Activated CD8-positive, alpha-beta T cell treated with anti-CD3 and anti-CD28 coated beads, Interleukin-2, amount 10 ng/mL, durations not matched to agents 7 days and 5 days (primary cell): ENCODE measurements at regions not wholly inside any gene's neighbourhood (a gene's known extent, or its start where the extent isn't known, plus 50 kb on each side); places are given as distances from the start of the nearest gene placed in this dataset.

Source experiments
- ATAC-seq: fragments of 150-1000 bp; cut with Tn5 transposase; one replicate; pipeline ENCODE4 v1.10.0; 2021; ENCODE audit warnings: moderate library complexity
- CTCF ChIA-PET: fragments of 350-600 bp; sonication (Branson Sonifier 250); formaldehyde crosslinking; loops from one replicate; lab custom pipeline; 2021; ENCODE audit warnings: antibody characterized with exemption; lab: Charles Lee
- POLR2A ChIA-PET: fragments of 350-600 bp; sonication (Branson Sonifier 250); formaldehyde crosslinking; loops from one replicate; lab custom pipeline; 2021; ENCODE audit warnings: antibody characterized with exemption; lab: Charles Lee
- DNase-seq: peaks from one replicate; pipeline ENCODE4 v3.0.0-alpha.2; 2020
- H3K27ac Mint-ChIP-seq: one replicate; pipeline ENCODE4 v1.8.0; 2021; ENCODE audit warnings: mild to moderate bottlenecking, mixed read lengths
- H3K27me3 Mint-ChIP-seq: one replicate; pipeline ENCODE4 v1.8.0; 2021; ENCODE audit warnings: low read depth, mixed read lengths
- H3K36me3 Mint-ChIP-seq: one replicate; pipeline ENCODE4 v1.8.0; 2021; ENCODE audit warnings: low read depth, mixed read lengths
- H3K4me1 Mint-ChIP-seq: one replicate; pipeline ENCODE4 v1.8.0; 2021; ENCODE audit warnings: low read depth, mixed read lengths
- H3K4me3 Mint-ChIP-seq: one replicate; pipeline ENCODE4 v1.8.0; 2021; ENCODE audit warnings: mild to moderate bottlenecking, mixed read lengths
- H3K9me3 Mint-ChIP-seq: one replicate; pipeline ENCODE4 v1.8.0; 2022; ENCODE audit warnings: mixed read lengths; ENCODE audit not compliant: insufficient read depth

DNA sequence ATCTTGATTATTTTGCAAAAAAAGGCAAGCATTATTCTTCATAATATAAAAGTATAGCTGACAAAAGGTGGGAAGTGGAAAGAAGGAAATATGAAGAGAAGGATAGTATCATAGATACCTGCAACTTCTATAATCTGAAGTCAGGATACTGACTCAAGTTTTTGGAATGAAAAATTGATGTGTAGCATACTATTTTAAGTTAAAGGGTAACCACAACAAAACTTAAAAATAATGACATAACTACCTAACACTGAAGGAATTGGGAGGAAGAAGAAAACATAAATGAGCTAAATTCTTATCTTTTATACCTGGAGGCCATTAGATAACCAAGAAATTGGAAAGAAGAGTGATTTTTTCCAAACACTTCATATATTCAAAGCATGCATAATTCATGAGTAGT is 51.8 kb upstream of the TLE1 start:
- Mint-ChIP-seq H3K27me3 (no peaks in the 10 kb centered on the region), H3K27ac (no peak overlapping the region), H3K4me3 (no peak overlapping the region), H3K4me1 (no peaks in the 10 kb centered on the region), H3K9me3 (peaks cover 4% of the 10 kb centered on the region), H3K36me3 (no peaks in the 10 kb centered on the region)
- ChIA-PET CTCF (no interaction called here), POLR2A (no interaction called here)
- no peak for DNase-seq
- no peak for ATAC-seq

DNA sequence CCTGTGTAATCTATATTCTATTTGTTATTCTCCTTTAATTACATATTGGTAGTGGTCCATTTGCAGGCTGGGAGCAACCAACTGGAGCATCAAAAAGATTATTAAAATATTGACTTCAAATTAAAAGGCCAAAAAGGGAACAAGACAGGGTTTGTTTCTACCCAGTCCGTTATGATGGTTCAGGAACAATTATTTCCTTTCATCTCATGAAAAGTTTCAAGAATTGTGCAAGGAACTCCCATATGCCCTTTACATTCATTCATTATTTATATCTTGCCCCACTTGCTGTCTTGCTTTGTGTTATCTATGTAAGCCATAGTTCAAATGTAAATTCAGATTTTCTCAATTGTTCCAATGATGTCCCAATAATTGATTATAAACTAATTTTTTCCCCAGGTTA is 58.7 kb upstream of the TLE1 start:
- ATAC-seq (no peak), DNase-seq (no peak)
- Mint-ChIP-seq H3K27ac (no peak overlapping the region), H3K36me3 (no peaks in the 10 kb centered on the region), H3K27me3 (no peaks in the 10 kb centered on the region), H3K9me3 (no peaks in the 10 kb centered on the region), H3K4me1 (no peaks in the 10 kb centered on the region), H3K4me3 (no peak overlapping the region)
- ChIA-PET CTCF (no interaction called here), POLR2A (no interaction called here)

DNA sequence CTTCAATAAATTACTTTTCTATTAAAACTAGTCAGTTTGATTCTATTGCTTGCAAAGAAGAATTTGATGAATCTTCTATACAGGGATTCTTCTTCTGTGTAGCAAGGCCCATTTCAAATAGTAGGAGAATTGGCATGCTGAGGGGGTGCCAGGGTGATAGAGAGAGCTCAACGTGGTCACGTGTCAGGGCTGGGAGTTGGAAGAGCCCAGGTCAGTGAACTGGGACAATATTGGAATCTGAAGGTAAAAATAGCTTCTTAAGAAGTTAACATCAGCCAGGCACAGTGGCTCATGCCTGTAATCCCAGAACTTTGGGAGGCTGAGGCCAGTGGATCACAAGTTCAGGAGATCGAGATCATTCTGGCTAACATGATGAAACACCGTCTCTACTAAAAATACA is 64.1 kb upstream of the TLE1 start:
- no peaks in the 10 kb centered on the region for H3K4me1 Mint-ChIP-seq
- no peak for ATAC-seq
- no peaks in the 10 kb centered on the region for H3K27me3 Mint-ChIP-seq
- no peak overlapping the region for H3K4me3 Mint-ChIP-seq
- H3K9me3 Mint-ChIP-seq, result no peaks in the 10 kb centered on the region
- no peak for DNase-seq
- ChIA-PET POLR2A (no interaction called here), CTCF (no interaction called here)
- no peaks in the 10 kb centered on the region for H3K36me3 Mint-ChIP-seq
- no peak overlapping the region for H3K27ac Mint-ChIP-seq

DNA sequence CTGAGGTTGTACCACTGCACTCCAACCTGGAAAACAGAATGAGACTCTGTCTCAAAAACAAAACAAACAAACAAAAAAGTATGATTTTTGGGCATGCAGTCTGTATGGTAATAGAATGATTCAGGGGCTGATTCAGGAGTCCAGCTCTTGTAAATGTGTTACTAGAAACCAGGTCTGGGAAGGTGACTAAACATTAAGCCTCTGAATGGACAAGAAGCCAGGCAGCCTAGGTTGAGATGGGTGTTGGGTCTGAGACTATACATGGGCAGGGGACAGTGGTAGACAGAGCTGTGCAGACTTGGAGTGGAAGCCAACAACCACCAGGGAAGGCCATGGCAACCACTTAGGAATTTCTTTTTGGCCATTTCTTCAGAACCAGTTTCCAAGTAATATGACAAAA is 64.9 kb upstream of the TLE1 start:
- no peak overlapping the region for H3K27ac Mint-ChIP-seq
- H3K4me3 Mint-ChIP-seq, result no peak overlapping the region
- CTCF ChIA-PET, result no interaction called here
- H3K27me3 Mint-ChIP-seq, result no peaks in the 10 kb centered on the region
- no peak for DNase-seq
- H3K36me3 Mint-ChIP-seq, result no peaks in the 10 kb centered on the region
- H3K9me3 Mint-ChIP-seq, result no peaks in the 10 kb centered on the region
- no peaks in the 10 kb centered on the region for H3K4me1 Mint-ChIP-seq
- ATAC-seq, result no peak
- POLR2A ChIA-PET, result no interaction called here

DNA sequence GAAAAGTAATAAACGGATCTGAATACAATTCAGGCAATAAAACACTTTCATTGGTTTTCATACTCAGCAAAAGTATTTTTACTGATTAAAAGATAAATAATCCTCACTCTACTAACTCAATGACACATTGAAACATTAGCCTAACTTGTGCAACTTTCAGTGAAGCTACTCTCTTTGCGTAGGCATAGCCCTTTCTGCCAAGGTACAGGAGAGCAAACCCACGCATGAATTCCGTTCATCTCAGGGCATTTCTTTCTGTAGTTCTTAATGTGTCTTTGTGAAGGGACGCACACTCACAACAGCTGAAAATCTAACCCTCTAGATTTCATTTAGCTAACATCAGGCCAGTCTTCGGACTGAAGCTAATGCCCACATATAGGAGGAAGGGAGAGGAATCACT is 66.4 kb upstream of the TLE1 start:
- ATAC-seq (no peak), DNase-seq (no peak)
- no peaks in the 10 kb centered on the region for H3K36me3 Mint-ChIP-seq
- H3K27ac Mint-ChIP-seq, result no peak overlapping the region
- H3K9me3 Mint-ChIP-seq, result no peaks in the 10 kb centered on the region
- CTCF ChIA-PET, result no interaction called here
- no peaks in the 10 kb centered on the region for H3K4me1 Mint-ChIP-seq
- H3K4me3 Mint-ChIP-seq, result no peak overlapping the region
- POLR2A ChIA-PET, result no interaction called here
- no peaks in the 10 kb centered on the region for H3K27me3 Mint-ChIP-seq

DNA sequence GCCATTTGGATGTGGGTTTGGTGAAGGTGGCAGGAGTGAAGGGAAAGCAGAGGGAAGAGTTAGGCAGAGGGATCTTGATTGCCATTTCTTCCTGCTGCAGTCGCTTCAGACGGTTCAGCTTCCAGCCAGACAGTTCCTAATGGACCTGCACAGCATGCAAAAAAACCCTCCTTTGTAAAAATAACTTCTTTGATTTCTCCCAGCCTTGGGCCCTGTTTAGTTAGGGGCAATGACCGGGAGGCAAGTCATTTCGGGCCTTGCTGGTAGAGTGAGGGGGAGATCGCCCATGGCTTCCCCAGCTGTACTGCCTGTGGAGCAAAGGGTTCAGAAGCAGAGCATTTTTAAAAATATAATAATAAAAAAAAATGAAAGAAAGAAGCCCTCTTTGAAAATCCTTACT is 67.2 kb upstream of the TLE1 start:
- no peaks in the 10 kb centered on the region for H3K36me3 Mint-ChIP-seq
- H3K27me3 Mint-ChIP-seq, result no peaks in the 10 kb centered on the region
- ChIA-PET CTCF (no interaction called here), POLR2A (no interaction called here)
- H3K4me1 Mint-ChIP-seq, result no peaks in the 10 kb centered on the region
- ATAC-seq, result no peak
- no peak overlapping the region for H3K4me3 Mint-ChIP-seq
- H3K9me3 Mint-ChIP-seq, result no peaks in the 10 kb centered on the region
- no peak overlapping the region for H3K27ac Mint-ChIP-seq
- DNase-seq, result no peak

DNA sequence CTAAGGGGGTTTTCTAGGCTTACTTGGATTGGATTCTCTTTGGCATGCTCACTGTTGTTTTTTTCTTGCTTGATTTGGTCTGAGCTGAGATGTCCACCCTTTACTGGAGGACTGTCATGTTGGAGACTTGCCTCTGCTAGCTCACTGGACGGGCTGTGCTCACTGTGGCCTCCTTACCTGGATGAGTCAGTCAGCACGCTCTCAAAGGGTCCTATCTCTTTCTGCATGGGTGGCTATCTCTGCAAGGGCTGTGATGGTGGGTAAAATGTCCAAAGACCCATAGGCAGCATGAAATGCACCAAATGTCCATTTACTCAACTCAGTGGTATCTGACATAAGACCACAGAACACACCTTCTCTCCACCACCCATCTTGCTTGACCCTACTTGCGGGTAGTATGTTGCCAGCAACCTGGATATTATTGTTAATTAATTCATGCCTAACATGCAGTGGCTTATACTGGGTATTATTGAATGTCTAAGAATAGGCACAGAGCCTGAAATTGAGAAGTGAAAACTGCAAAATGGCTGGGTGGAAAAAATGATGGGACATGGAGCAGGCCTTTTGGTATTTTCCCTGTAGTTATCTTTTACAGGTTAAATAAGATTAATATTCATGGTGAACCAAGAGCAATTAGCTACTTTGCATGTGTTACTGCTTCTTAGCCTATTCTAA is 68.9 kb upstream of the TLE1 start:
- Mint-ChIP-seq H3K27me3 (no peaks in the 10 kb centered on the region), H3K9me3 (no peaks in the 10 kb centered on the region), H3K27ac (no peak overlapping the region), H3K4me1 (no peaks in the 10 kb centered on the region), H3K36me3 (no peaks in the 10 kb centered on the region), H3K4me3 (no peak overlapping the region)
- DNase-seq (no peak), ATAC-seq (no peak)
- ChIA-PET POLR2A (no interaction called here), CTCF (no interaction called here)

DNA sequence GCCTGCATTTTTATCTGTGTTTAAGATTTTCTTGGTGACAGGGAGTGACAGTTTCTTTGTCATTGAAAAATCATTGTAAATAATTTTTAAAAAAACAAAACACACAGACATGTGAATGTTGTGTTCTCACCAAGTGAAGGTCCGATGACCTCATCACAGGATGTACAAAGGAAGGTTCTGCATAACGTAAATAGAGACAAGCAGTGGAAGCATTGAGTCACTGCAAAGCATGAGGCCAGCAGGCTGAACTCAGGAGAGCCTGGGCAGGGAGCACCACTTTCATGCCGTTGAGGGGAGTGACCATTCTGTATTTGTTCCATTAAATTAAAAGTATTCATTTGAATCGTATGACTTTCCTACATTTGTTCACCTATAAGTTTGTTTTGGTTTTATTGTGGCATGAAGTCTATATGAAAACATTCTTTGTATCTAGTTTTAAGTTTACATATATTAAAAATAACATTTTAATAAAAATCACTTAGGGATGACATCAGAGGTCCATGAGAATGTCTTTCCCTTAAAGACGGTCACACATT is 70.4 kb upstream of the TLE1 start:
- Mint-ChIP-seq H3K4me1 (no peaks in the 10 kb centered on the region), H3K4me3 (no peak overlapping the region), H3K9me3 (no peaks in the 10 kb centered on the region), H3K27me3 (no peaks in the 10 kb centered on the region), H3K27ac (no peak overlapping the region), H3K36me3 (no peaks in the 10 kb centered on the region)
- DNase-seq (no peak), ATAC-seq (no peak)
- CTCF ChIA-PET, result no interaction called here
- POLR2A ChIA-PET, result no interaction called here

DNA sequence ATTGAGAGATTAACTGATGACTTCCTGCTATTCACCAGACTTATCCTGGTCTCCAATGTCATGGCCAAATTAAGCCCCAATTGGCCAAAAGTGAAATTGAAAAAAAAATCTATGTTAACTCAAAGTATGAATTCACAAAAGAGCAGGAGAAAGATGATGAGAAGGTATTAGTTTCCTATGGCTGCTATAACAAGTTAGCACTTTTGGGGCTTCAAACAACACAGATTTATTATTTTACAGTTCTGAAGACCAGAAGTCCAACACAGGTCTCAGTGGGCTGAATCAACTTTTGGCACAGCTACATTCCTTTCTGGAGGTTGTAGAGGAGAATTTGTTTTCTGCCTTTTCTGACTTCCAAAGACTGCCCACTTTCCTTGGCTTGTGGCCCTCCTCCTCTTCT is 78.6 kb upstream of the TLE1 start:
- Mint-ChIP-seq H3K27me3 (no peaks in the 10 kb centered on the region), H3K4me3 (no peak overlapping the region), H3K27ac (no peak overlapping the region), H3K9me3 (no peaks in the 10 kb centered on the region), H3K4me1 (no peaks in the 10 kb centered on the region), H3K36me3 (no peaks in the 10 kb centered on the region)
- ChIA-PET CTCF (no interaction called here), POLR2A (interaction anchor here (0.7 kb wide), 1 partner anchor 117 kb away, joined by 3 read pairs; no protein-coding TSS in a partner anchor)
- DNase-seq (no peak), ATAC-seq (no peak)

DNA sequence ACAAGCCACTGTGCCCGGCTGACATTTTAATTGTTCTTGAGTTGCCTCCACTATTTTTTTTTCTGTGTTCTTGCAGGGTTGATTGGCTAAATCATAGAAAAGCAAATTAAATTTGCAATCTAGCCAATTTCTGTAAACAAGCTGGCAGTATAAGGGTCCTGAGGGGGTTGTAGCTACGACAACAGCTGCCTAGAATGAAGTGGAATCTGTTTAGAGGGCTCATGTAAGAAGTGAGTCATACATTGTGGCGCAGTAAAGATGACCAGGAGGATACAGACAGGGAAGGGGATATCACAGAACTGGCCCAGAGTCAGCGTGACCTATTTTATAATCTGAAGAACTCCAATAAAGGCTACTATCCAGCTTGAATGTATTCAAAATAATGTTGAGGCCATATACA is 82.2 kb upstream of the TLE1 start:
- ChIA-PET POLR2A (no interaction called here), CTCF (no interaction called here)
- no peaks in the 10 kb centered on the region for H3K27me3 Mint-ChIP-seq
- H3K27ac Mint-ChIP-seq, result no peak overlapping the region
- no peaks in the 10 kb centered on the region for H3K36me3 Mint-ChIP-seq
- DNase-seq (no peak), ATAC-seq (no peak)
- no peaks in the 10 kb centered on the region for H3K4me1 Mint-ChIP-seq
- no peaks in the 10 kb centered on the region for H3K9me3 Mint-ChIP-seq
- H3K4me3 Mint-ChIP-seq, result no peak overlapping the region

DNA sequence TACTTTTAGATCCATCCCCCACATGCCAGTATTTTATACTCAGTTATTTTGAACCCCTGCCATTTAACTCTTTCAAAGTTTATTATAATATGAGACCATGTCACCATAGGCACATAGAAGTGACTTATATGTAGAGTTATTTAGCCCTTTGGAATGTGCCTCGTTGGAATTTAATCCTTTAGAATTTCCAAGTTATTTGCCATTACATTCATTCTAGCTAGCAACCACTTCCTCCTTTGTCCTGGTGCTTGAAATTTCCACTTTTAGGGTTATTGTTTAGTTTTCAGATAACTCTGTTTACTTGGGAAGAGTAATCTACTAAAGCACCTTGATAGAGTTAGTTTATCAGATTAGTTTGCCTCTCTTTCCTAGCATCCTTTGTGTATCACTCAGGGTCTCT is 82.8 kb upstream of the TLE1 start:
- H3K27me3 Mint-ChIP-seq, result no peaks in the 10 kb centered on the region
- DNase-seq (no peak), ATAC-seq (no peak)
- H3K27ac Mint-ChIP-seq, result no peak overlapping the region
- no peaks in the 10 kb centered on the region for H3K9me3 Mint-ChIP-seq
- H3K4me1 Mint-ChIP-seq, result no peaks in the 10 kb centered on the region
- H3K4me3 Mint-ChIP-seq, result no peak overlapping the region
- H3K36me3 Mint-ChIP-seq, result no peaks in the 10 kb centered on the region
- CTCF ChIA-PET, result no interaction called here
- POLR2A ChIA-PET, result no interaction called here

DNA sequence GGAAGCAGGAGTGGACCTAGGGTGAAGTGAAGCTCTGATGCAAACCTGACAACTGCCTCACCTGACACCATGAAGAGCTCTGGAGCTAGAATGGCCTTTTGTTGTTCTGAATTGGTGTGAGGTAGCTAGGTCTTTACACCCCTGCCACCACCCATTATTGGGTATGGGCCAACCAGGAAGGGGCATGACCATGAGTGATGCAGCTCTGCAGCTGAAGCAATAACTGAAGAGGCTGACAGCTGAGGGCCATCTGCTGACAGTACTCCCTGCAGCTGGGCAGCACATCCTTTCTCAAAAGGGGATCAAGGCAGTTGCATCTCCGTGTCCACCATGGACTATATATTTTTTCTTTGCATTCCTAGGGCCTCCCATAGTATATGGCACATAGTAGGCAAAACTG is 87.0 kb upstream of the TLE1 start:
- Mint-ChIP-seq H3K4me3 (no peak overlapping the region), H3K27ac (no peak overlapping the region), H3K9me3 (no peaks in the 10 kb centered on the region), H3K4me1 (no peaks in the 10 kb centered on the region), H3K27me3 (no peaks in the 10 kb centered on the region), H3K36me3 (no peaks in the 10 kb centered on the region)
- ChIA-PET POLR2A (no interaction called here), CTCF (no interaction called here)
- ATAC-seq (no peak), DNase-seq (no peak)

DNA sequence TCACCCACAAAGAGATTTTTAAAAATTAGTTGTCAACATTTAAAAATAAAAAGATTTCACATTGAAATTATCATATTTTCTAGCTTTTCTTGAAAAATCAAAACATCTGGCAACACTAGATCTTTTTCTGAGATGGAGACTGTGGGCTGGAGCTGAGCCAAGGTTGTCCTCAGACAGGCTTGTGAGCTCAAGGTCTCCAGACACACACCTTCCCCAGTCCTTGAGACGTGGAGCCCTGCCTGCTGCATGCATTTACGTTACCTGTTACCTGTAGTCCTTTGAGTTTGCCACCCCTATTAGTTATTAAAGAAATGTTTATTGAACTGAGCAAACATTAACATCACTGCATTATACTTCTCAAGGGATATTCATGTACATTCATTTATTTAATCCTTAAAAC is 87.5 kb upstream of the TLE1 start:
- DNase-seq (no peak), ATAC-seq (no peak)
- Mint-ChIP-seq H3K36me3 (no peaks in the 10 kb centered on the region), H3K4me1 (no peaks in the 10 kb centered on the region), H3K27ac (no peak overlapping the region), H3K4me3 (no peak overlapping the region), H3K9me3 (no peaks in the 10 kb centered on the region), H3K27me3 (no peaks in the 10 kb centered on the region)
- ChIA-PET POLR2A (no interaction called here), CTCF (no interaction called here)
